Neural progenitor cell (in vitro differentiated cells): ENCODE measurements at regions not wholly inside any gene's neighbourhood (a gene's known extent, or its start where the extent isn't known, plus 50 kb on each side); places are given as distances from the start of the nearest gene placed in this dataset.

Experiments used
- CTCF ChIP-seq: fragments of 200-600 bp; sonication (generic); IDR thresholded peaks from 2 replicates; pipeline ENCODE4 v1.5.1; 2017; ENCODE audit warnings: antibody characterized with exemption, mild to moderate bottlenecking
- EZH2 ChIP-seq: fragments of 200-600 bp; sonication (generic); IDR thresholded peaks from 2 replicates; pipeline ENCODE4 v1.6.1; 2017; ENCODE audit warnings: antibody characterized with exemption, mild to moderate bottlenecking, moderate library complexity
- EZH2phosphoT487 ChIP-seq: fragments of 200-600 bp; sonication (generic); IDR thresholded peaks from 2 replicates; pipeline ENCODE4 v1.6.1; 2017; ENCODE audit warnings: antibody characterized with exemption

DNA sequence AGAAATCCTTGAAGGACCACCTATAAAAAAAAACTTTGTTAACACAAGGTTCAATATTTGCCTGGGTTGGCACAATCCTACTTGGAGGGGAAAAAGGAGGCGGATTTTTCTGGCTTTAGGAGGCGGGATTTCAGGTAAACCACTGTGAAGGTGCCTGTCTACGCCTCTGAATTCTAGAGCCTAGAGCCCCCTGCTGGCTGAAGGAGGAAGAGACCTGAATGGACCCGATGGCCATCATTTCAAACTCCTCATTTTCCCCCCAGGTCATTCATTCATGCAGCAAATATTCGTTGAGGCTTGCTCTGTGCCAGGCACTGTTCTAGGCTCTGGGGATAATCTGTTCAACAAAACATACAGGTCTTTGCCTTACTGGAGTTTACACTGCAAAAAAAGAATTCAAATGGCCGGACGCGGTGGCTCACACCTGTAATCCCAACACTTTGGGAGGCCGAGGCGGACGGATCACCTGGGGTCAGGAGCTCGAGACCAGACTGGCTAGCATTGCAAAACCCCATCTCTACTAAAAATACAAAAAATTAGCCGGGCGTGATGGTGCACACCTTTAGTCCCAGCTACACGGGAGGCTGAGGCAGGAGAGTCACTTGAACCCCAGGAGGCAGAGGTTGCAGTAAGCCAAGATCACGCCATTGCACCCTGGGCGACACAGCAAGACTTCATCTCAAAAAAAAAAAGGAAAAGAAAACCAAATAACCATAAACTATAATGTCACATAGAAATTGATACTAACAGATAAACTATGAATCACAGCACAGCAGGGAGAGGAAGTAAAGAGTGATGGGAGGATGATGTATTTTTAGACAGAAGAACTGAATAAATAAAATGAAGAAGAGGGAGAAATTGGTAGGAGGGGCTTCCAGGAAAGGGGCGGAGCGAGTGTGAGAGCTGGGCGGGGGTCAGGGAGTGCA lies 90.1 kb upstream of the NFE2L3 start:
- TF ChIP-seq CTCF (peak; percentile 91), EZH2phosphoT487 (no peak), EZH2 (no peak)
